PFSK-1 (cell line): ENCODE measurements at regions not wholly inside any gene's neighbourhood (a gene's known extent, or its start where the extent isn't known, plus 50 kb on each side); places are given as distances from the start of the nearest gene placed in this dataset.

Experiments
- FOXP2 ChIP-seq: optimal IDR thresholded peaks from 2 replicates; pipeline ENCODE3; 2011; ENCODE audit warnings: borderline replicate concordance, control low read depth, inconsistent platforms; ENCODE audit not compliant: insufficient read depth; ENCODE audit errors: extremely low read length, extremely low read depth
- POLR2AphosphoS5 ChIP-seq: IDR thresholded peaks from 2 replicates; pipeline ENCODE4 v1.6.1; 2012; ENCODE audit warnings: low read depth, mild to moderate bottlenecking, control low read depth, low read length, moderate library complexity
- REST ChIP-seq, 2 experiments: IDR thresholded peaks; 2 replicates each; pipeline versions ENCODE4 v1.6.1 to v1.8.0; 2011 to 2012; ENCODE audit warnings: low read depth in 2 of 2, low read length in 2 of 2, control low read depth in 1 of 2, inconsistent platforms in 1 of 2, mild to moderate bottlenecking in 1 of 2, moderate library complexity in 1 of 2; ENCODE audit not compliant: insufficient read depth in 1 of 2
- SIN3A ChIP-seq: IDR thresholded peaks from 2 replicates; pipeline ENCODE4 v1.6.1; 2012; ENCODE audit warnings: mild to moderate bottlenecking, low read length, moderate library complexity, borderline replicate concordance; ENCODE audit not compliant: insufficient read depth
- TAF1 ChIP-seq: IDR thresholded peaks from 2 replicates; pipeline ENCODE4 v1.6.1; 2012; ENCODE audit warnings: low read length, control low read depth, borderline replicate concordance; ENCODE audit not compliant: insufficient read depth

GRCh38 chr17:14833201-14833785 is 431.8 kb downstream of the PMP22 start:
- TF ChIP-seq REST (IDR thresholded peaks at IDR 0.05; ENCODE audit: insufficient read depth in 1 of 2, low read depth in 2 of 2, low read length in 2 of 2) (no peak), FOXP2 (no peak), SIN3A (no peak), TAF1 (no peak), POLR2AphosphoS5 (no peak)

GRCh38 chr17:14831491-14831890 is 433.6 kb downstream of the PMP22 start:
- TF ChIP-seq POLR2AphosphoS5 (no peak), FOXP2 (no peak), SIN3A (no peak), TAF1 (no peak), REST (IDR thresholded peaks at IDR 0.05; ENCODE audit: insufficient read depth in 1 of 2, low read depth in 2 of 2, low read length in 2 of 2) (no peak)

- no peak for TF ChIP-seq FOXP2
- TF ChIP-seq SIN3A = no peak
- no peak for TF ChIP-seq POLR2AphosphoS5
- no peak for TF ChIP-seq REST (IDR thresholded peaks at IDR 0.05; ENCODE audit: insufficient read depth in 1 of 2, low read depth in 2 of 2, low read length in 2 of 2)
- no peak for TF ChIP-seq TAF1
Measured at GRCh38 chr17:14827396-14827919, 437.7 kb downstream of the PMP22 start.

GRCh38 chr17:14826358-14826757 is 438.8 kb downstream of the PMP22 start:
- TF ChIP-seq REST (IDR thresholded peaks at IDR 0.05; ENCODE audit: insufficient read depth in 1 of 2, low read depth in 2 of 2, low read length in 2 of 2) (no peak), TAF1 (no peak), SIN3A (no peak), POLR2AphosphoS5 (no peak), FOXP2 (no peak)

- TF ChIP-seq REST (IDR thresholded peaks at IDR 0.05; ENCODE audit: insufficient read depth in 1 of 2, low read depth in 2 of 2, low read length in 2 of 2) (no peak), SIN3A (no peak), FOXP2 (no peak), POLR2AphosphoS5 (no peak), TAF1 (no peak)
Measured at GRCh38 chr17:14818469-14818868, 446.7 kb downstream of the PMP22 start.
